Fibroblast of pulmonary artery (primary cell): ENCODE measurements at regions not wholly inside any gene's neighbourhood (a gene's known extent, or its start where the extent isn't known, plus 50 kb on each side); places are given as distances from the start of the nearest gene placed in this dataset.

Experiments used
- DNase-seq: peaks from one replicate; pipeline ENCODE4 v3.0.0-alpha.2; 2010; ENCODE audit warnings: low read depth
- H3K4me3 ChIP-seq: replicated peaks from 2 replicates; pipeline ENCODE4 v1.5.1; 2011; ENCODE audit warnings: low read depth, mild to moderate bottlenecking, control low read depth, low read length, moderate library complexity
- TF ChIP-seq, protein P1 (sequence below): IDR thresholded peaks from 2 replicates; pipeline ENCODE4 v1.5.1; 2011; ENCODE audit warnings: mild to moderate bottlenecking, control low read depth, low read length, inconsistent platforms; ENCODE audit errors: missing control alignments

DNA sequence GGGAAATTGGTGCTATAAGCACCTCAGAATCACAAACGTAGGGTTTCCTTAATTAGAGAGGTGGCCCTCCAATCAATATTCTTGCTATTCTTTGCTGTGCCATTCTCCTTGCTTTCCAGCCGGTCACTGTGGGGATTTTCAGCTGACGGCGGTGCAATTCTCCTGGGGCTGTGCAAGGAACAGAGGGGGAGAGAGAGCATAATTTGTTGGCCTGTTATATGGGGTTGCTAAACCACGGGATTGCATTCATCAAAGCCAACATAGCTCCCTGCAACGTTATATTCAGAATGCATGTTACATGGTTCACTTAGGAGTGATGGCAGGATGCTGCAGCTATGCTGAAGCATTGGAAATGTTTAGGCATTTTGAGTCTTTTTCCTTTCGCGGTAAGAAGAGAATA, 441.3 kb upstream of the CLINT1 start:
- DNase-seq: no peak
- TF ChIP-seq, protein P1, sequence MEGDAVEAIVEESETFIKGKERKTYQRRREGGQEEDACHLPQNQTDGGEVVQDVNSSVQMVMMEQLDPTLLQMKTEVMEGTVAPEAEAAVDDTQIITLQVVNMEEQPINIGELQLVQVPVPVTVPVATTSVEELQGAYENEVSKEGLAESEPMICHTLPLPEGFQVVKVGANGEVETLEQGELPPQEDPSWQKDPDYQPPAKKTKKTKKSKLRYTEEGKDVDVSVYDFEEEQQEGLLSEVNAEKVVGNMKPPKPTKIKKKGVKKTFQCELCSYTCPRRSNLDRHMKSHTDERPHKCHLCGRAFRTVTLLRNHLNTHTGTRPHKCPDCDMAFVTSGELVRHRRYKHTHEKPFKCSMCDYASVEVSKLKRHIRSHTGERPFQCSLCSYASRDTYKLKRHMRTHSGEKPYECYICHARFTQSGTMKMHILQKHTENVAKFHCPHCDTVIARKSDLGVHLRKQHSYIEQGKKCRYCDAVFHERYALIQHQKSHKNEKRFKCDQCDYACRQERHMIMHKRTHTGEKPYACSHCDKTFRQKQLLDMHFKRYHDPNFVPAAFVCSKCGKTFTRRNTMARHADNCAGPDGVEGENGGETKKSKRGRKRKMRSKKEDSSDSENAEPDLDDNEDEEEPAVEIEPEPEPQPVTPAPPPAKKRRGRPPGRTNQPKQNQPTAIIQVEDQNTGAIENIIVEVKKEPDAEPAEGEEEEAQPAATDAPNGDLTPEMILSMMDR: no peak

DNA sequence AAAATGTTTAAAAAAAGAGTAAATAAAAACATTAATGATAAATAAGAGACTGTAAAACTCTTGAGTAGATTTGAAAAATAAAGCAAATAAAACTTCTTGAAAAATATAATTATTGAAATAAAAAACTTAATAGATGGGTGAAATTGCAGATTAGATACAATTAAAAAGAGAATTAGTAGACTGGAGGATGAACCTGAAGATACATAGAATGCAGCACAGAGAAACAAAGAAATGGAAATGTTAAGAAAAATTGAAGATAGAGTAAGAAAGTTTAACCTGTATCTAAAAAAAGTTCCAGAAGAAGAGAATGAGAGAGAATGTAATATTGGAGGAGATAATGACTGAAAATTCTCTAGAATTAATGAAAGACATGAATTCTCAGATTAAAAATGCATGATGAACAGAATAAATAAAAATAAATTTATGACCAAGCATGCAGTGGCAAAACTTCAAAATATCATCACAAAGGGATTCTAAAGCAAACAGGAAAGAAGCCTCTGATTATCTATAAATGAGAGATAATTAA, 438.1 kb upstream of the CLINT1 start:
- DNase-seq: no peak
- TF ChIP-seq, protein P1: no peak
- no peak overlapping the region for H3K4me3 ChIP-seq

More for the DNA sequence above, 441.3 kb upstream of the CLINT1 start:
- no peak overlapping the region for H3K4me3 ChIP-seq

DNA sequence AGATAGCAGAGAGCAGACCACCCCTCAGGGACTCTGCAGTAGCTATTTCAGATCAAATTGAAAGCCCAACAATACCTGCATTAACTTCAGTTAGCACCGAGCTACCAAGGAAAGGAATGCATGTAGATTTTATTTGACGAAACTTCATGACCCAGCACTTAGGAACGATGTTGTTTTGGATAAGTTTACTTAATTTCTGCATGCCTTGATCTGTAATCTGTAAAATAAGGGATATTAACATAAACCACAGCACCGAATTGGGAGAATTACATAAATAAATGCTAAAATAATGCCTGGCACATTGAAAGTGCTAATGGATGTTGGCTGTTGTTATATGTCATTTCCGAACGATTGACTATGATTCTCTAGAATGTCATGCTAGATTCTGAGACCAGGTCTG, 435.8 kb upstream of the CLINT1 start:
- TF ChIP-seq, protein P1: no peak
- no peak for DNase-seq
- H3K4me3 ChIP-seq: no peak overlapping the region

DNA sequence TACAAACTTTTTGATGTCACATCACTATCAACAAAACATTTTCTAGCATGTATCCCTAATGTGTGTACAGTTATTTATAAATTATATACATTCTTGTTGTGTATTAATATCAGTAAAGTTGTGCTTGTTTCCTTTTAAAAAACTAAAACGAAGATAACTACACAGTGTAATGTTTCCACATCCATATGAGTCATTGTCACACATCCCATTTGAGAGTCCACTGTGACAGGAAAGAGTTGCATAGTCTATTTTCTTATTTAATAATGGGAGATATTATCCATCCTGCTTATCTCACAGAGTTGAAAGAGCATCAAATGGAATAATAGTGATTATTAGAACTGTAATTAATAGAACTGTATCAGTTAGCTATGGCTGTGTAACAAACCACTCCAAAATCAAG, 434.0 kb upstream of the CLINT1 start:
- no peak overlapping the region for H3K4me3 ChIP-seq
- no peak for DNase-seq
- TF ChIP-seq, protein P1: no peak

DNA sequence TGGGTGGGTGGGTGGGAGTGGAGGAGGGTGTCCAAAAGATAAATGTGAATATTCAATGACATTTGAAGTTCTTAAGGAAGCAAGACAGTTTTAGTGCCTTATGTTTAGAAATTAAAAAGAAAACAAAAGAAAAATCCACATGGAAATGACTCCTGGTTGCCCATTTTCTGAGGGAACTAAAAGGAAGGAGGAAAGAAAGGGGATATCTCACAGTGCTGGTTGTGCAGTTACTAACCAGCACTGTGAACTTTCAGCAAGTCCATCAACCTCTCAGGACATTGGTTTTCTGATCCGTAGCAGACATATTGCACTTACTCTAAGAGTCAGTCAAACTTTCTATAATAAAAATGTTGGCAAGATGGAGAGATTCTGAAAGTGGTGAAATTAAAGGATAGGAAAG, 431.0 kb upstream of the CLINT1 start:
- TF ChIP-seq, protein P1: no peak
- no peak for DNase-seq
- H3K4me3 ChIP-seq: no peak overlapping the region

DNA sequence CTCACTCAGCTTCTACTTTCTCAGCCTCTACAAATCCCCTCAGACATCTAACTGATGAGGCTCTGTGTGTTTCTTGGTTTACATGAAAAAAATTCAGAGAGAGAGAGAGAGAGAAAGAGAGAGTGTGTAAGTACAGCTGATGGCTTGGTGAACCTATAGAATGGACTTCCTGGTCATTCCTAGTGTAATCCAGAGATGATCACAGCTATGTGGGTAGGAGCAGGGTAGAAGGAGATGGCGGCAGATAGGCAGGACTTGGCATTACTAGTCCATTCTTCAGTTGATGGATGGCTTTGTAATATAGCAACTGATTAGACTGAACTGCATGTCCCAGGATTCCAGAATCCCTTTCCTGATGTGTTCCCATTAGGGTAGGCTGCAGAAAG, 429.3 kb upstream of the CLINT1 start:
- TF ChIP-seq, protein P1: no peak
- no peak for DNase-seq
- no peak overlapping the region for H3K4me3 ChIP-seq

DNA sequence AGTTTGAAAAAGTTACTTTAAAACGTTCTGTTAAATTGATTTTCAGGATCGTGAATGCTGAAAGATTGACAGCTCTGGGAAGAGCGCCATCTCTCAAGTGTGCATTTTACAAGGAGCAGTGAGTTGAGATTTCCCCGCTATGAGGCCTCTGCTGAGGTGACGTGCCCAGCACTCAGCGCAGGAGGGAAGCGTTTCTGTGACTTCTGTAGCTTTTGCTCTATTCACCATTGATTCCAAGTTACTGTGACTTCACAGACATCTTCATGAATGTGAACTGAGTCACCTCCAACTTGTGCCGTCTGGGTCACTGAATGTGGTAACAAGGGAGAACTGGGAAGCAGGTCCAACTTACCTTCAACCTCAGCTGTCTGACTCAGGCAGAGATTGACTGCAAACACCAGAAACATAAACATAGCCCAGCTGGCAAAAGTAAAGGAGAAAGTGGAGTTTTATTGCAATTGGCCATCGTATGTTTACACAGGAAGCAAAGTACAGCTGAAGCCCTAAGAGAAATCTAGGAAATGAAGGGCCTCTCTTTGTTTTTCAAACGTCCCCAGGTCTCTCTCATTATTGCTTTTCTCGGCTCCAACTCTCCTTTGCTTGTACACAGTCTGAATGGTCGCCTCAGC, 428.8 kb upstream of the CLINT1 start:
- DNase-seq: peak; percentile 38

More for the DNA sequence above, 428.8 kb upstream of the CLINT1 start:
- TF ChIP-seq, protein P1: no peak
- no peak overlapping the region for H3K4me3 ChIP-seq
